ENCODE measurements at regions not wholly inside any gene's neighbourhood (a gene's known extent, or its start where the extent isn't known, plus 50 kb on each side); places are given as distances from the start of the nearest gene placed in this dataset.

- TF ChIP-seq ZNF37A (tag by site-specific recombination; IDR thresholded peaks at IDR 0.05) (no peak), ZNF776 (tag by site-specific recombination; IDR thresholded peaks at IDR 0.05; ENCODE audit: borderline replicate concordance) (no peak), KLF16 (tag by site-specific recombination; IDR thresholded peaks at IDR 0.05) (no peak), ZSCAN4 (tag by site-specific recombination; IDR thresholded peaks at IDR 0.05) (no peak), TCF7L2 (IDR thresholded peaks at IDR 0.05; ENCODE audit: borderline replicate concordance, low read depth, low read length) (no peak), KLF17 (tag by site-specific recombination; IDR thresholded peaks at IDR 0.05) (peak; percentile 73; the same call in 1 of the 2 replicates), ZNF514 (tag by site-specific recombination; IDR thresholded peaks at IDR 0.05) (no peak), ZBTB44 (tag by site-specific recombination; IDR thresholded peaks at IDR 0.05) (no peak), PRDM2 (tag by site-specific recombination; IDR thresholded peaks at IDR 0.05; ENCODE audit: borderline replicate concordance) (no peak), ZNF777 (tag by site-specific recombination; IDR thresholded peaks at IDR 0.05; ENCODE audit: borderline replicate concordance) (no peak), TRIM28 (IDR thresholded peaks at IDR 0.05; ENCODE audit: borderline replicate concordance, low read length) (no peak), ZNF354C (tag by site-specific recombination; IDR thresholded peaks at IDR 0.05; ENCODE audit: borderline replicate concordance, low read depth) (no peak), GLIS2 (tag by site-specific recombination; IDR thresholded peaks at IDR 0.05) (peak; percentile 81), ZNF184 (tag by site-specific recombination; IDR thresholded peaks at IDR 0.05) (no peak), INSM2 (tag by site-specific recombination; IDR thresholded peaks at IDR 0.05) (0 out of 2 replicates have a peak, but pooled peaks have one; percentile 16), ELK4 (IDR thresholded peaks at IDR 0.05; ENCODE audit: borderline replicate concordance, low read depth, low read length) (no peak), ZNF398 (tag by site-specific recombination; IDR thresholded peaks at IDR 0.05) (peak; percentile 77; the same call in 1 of the 2 replicates), ZNF311 (tag by site-specific recombination; IDR thresholded peaks at IDR 0.05; ENCODE audit: borderline replicate concordance) (no peak), ZNF571 (tag by site-specific recombination; IDR thresholded peaks at IDR 0.05) (no peak), ZNF660 (tag by site-specific recombination; IDR thresholded peaks at IDR 0.05) (no peak), ZNF621 (tag by site-specific recombination; IDR thresholded peaks at IDR 0.05) (no peak)
These were observed 330.3 kb downstream of the SEC14L1 start (continued) for GRCh38 chr17:77470800-77471733.
